Anterior cingulate cortex (tissue), 58 donors: ENCODE measurements at regions not wholly inside any gene's neighbourhood (a gene's known extent, or its start where the extent isn't known, plus 50 kb on each side); places are given as distances from the start of the nearest gene placed in this dataset.
"Not testable (repeated sequence)": the region's sequence is repeated elsewhere in the genome, so short reads cannot be mapped to it uniquely, and the experiment has no call there.

ENCODE experiments used
- DNase-seq, 58 donors: peaks; one replicate each; lab custom pipeline; 2025; lab: John Stamatoyannopoulos, UW

DNA sequence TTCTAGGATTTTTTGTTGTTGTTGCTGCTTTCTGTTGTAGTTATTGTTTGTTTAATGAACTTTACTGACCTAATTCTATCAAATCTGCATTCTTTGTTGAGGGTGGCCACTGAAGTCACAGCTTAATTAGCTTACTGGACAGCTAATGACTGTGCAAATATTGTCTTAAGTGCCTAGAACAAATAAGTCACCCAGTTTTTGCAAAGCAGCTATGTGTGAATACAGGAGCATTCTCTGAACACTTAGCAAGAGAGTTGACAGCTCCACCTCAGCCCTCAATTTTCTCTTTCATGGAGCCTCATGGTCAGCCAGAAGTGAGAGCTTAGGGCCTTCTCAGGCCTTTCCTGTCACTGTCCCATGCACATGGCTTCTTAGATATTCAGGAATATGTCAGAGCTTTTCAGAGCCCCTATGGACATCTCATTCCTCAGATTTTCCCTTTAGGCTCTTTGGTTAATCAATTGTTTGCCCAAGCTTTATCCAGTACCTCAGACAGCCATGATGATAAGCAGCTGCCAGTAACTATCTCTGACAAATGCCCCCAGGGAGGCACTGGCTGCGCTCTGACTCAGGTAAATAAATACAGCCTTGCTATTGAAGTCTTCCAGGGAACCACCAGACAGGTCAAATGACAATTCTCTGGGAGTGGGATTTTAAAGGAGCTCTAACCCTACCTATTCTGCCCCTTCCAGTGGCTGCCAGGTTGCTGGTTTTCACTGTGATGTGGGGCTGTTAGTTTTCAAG, 241.4 kb upstream of the IL12B start:
- no peak for DNase-seq

DNA sequence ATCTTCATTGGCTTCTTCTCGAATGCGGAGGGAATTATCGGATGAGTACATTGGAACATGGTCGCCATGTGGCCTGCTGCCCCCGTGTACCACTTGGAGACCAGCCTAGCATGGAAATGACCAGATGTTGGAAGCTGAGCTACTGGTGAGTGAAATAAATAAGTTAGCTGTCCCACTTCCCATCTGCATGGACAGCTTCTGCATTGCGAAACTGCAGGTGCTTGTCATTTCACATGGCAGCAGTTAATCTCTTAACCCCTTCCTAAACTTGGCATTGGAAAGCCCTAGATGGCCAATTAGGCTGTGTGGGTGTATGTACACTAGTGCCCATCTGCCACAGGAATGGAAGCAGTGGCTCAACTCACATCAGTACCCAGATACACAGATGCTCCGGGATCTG, 246.6 kb upstream of the IL12B start:
- peak in 1 of 58 donors; percentile 11 for DNase-seq

DNA sequence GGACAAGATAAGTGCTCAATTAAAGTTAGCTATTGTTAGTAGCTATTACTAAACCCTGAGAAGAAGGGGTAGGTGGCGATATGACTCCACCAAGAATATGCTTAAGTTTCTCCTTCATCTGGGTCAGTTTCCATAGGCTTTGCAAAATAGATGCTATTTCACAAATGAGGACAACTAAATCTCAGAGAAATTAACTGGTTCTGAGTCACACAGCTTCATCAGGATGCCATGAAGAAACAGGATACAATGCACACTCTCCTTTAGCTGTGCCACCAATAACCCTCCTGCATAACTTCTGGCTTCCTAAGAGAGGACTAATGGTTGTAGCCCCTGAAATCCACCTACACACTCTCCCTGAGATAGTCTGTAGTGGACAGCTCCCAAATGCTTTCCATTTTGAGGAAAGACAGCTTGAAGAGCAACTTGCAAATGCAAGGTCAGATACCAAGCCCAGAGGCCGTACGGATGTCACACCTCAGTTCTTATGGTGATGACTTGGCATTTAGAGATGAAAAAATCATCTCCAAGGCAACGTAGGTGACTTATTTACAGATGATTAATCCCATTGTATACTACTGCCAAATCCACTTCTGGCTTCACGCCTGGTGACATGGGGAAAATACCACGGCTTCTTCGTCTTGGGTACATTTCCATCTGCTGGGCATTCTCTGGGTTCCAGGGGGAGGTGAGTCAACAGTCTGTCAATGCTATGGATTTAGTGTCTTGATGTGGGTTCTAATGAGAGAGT, 251.4 kb upstream of the IL12B start:
- peak in 6 of 58 donors; percentile 1 to 6 (median 4) for DNase-seq

DNA sequence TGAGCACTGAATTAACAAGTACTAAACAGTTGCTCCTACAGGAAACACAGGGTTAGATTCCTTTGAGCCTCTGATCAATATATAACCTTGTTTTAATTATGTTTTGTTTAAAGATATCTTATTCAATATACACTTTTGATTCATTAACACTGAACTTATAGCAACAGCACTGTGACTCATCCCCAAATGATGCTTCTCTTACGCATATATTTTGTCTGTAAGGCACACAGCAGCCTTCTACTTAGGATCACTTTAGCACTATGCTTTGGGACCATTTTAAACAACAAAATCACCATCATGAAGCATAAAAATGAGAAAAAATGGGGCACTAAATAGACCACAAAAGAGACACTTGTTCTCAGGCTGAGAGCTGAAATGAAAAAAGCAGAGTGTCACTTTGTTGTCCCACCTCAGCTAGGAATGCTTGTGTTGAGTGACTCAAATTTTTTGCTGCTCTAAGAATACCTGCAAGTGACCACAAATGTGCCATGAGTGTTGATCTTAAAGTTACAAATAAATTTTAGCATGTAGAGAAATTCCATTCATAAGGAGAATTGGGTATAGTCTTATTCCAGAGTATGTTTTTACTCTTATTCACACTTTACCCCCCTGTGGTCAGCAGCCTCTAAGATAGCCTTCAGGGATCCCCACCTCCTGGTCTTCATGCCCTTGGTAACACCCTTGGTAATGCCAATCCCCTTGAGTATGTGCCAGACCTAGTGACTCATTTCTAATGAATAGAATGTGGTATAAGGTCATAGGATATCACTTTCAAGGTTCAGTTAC, 252.7 kb upstream of the IL12B start:
- no peak for DNase-seq

- DNase-seq = no peak
Measured at GRCh38 chr5:159586921-159587320, 256.6 kb upstream of the IL12B start.

DNA sequence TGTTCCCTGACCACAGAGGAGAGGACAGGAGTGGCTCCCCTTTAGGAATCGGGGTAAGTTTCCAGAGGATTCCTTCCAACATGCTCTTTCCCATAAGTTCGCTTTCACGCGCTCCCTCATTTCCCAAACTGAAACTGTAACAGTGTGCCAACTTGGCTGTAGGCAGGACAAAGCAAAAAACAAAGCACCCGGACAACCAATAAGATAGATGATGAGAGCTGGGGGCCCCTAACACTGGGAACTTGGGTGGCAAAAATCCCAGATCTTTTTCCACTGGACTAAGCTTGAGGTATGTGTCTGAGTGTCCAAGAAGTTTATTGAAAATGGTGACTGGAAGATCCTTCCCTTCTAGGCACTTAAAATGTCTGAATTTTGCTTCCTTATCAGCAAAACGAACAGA, 258.7 kb upstream of the IL12B start:
- no peak for DNase-seq

- no peak for DNase-seq
Measured at GRCh38 chr5:159593518-159594073, 263.3 kb upstream of the IL12B start.

DNA sequence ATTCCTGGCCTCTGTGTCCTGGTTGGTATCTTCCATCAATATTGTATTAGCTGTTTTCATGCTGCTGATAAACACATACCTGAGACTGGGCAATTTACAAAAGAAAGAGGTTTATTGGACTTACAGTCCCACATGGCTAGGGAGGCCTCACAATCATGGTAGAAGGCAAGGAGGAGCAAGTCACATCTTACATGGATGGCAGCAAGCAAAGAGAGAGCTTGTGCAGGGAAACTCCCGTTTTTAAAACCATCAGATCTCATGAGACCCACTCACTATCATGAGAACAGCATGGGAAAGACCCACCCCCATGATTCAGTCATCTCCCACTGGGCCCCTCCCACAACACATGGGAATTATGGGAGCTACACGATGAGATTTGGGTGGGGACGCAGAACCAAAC, 265.3 kb upstream of the IL12B start:
- not testable (repeated sequence) for DNase-seq

- no peak for DNase-seq
Measured at GRCh38 chr5:159601216-159601615, 270.9 kb upstream of the IL12B start.

DNA sequence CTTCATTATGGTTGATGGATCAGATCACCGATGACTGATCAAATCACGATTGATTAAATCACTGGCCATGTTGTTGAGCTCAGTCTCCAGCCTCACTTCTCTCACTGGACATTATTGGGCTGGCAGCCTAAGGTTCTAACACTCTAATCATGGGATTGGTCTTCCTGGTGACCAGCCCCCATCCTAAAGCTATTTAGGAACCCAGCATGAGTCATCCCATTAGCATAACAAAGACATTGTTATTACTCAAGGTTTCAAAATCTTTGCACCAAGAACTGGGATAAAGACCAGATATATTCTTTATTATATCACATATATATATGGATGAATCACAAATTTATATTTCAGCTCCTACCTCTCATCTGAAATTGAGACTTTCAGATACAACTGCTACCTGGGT, 272.1 kb upstream of the IL12B start:
- DNase-seq = no peak

- DNase-seq = no peak
Measured at GRCh38 chr5:159605585-159605984, 275.3 kb upstream of the IL12B start.

DNA sequence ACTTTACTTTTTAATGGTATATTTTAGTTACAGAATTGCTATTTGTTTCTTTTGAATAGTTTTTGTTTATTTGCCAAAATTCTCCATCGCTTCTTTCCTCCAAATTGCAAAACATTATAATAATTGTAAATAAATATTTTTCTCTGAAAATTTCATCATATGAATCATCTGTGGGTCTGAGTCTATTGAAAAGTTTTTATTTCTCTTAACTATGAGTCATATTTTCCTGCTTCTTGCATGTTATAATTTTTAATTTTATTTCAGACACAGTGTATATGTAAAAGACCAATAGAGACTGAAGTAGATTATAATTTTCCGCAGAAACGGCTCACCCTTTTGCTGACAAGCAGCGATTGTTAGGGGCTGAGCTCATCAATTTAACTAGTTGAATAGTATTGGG, 279.1 kb upstream of the IL12B start:
- DNase-seq = no peak

GRCh38 chr5:159610966-159611579, 280.8 kb upstream of the IL12B start:
- DNase-seq = no peak

- peak in 19 of 58 donors; percentile 2 to 61 (median 19) for DNase-seq
Measured at GRCh38 chr5:159616952-159617351, 286.7 kb upstream of the IL12B start.

- peak in 44 of 58 donors; percentile 2 to 84 (median 29) for DNase-seq
Measured at GRCh38 chr5:159619826-159620225, 289.5 kb upstream of the IL12B start.

- no peak for DNase-seq
Measured at GRCh38 chr5:159620853-159621540, 290.7 kb upstream of the IL12B start.

DNA sequence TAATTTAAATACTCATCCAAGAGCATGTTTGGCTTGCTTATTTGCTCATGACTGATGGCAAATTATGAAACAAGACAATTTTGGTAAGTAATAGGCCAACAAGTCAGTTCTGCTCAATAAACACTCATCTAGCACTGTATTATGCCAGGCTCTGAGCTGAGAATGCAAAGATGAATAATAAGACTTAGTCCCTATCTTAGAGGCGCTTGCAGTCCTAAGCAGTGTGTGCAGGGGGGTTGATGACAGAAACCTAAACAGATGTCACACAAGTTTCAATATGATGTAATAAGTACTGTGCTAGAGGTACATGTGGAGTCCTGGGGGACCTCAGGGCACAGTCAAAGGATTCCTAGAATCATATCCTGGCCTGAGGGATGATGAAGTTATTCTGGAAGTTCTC, 287.6 kb upstream of the ADRA1B start:
- no peak for DNase-seq

DNA sequence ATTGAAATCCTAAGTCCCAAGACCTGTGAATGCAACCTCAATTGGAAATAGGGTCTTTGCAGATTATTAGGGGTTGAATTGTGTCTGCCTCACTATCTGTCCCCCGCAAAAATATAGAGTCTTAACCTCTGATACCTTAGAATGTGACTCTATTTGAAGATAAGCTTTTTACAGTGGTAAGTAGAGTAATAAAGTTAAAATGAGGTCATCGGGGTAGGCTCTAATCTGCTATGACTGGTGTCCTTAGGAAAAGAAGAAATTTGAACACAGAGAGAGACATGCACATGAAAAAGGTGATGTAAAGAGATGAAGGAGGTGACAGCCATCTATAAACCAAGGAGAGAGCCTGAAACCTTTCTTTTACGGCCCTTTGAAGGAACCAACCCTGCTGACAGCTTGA, 287.1 kb upstream of the ADRA1B start:
- DNase-seq = no peak

- DNase-seq = no peak
Measured at GRCh38 chr5:159630545-159630944, 285.7 kb upstream of the ADRA1B start.

DNA sequence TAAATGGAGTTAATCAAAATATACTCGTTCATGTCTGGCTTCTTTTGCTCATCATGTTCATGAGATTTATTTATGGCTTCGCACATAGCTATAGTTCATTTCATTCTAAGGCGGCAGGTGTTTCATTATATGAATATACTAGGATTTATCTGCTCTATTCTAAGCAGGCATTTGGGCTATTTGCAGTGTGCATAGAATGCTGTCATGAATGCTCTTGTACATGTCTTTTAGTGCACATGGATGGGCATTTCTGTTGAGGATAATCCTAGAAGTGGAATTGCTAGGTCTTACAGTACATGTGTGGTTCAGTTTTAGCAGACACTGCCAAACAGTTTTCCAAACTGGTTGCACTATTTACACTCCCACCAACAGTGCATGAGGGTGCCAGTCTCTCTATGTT, 285.3 kb upstream of the ADRA1B start:
- DNase-seq = no peak
